Progenitor cell of endocrine pancreas (in vitro differentiated cells): ENCODE measurements at regions not wholly inside any gene's neighbourhood (a gene's known extent, or its start where the extent isn't known, plus 50 kb on each side); places are given as distances from the start of the nearest gene placed in this dataset.
A peak's percentile ranks its signal among the peaks of the same experiment; 100 is the strongest.
"Not testable (repeated sequence)": the region's sequence is repeated elsewhere in the genome, so short reads cannot be mapped to it uniquely, and the experiment has no call there.

ENCODE experiments used
- DNase-seq: peaks from one replicate; pipeline ENCODE4 v3.0.0; 2021; ENCODE audit warnings: low spot score; ENCODE audit not compliant: unreplicated experiment
- H3K27ac Mint-ChIP-seq: 2 replicates; pipeline ENCODE4 v1.8.0; 2021; ENCODE audit warnings: mild to moderate bottlenecking, moderate library complexity, mixed read lengths
- H3K27me3 Mint-ChIP-seq: 2 replicates; pipeline ENCODE4 v1.8.0; 2021; ENCODE audit warnings: mixed read lengths
- H3K36me3 Mint-ChIP-seq: 2 replicates; pipeline ENCODE4 v1.8.0; 2022; ENCODE audit warnings: mixed read lengths; ENCODE audit not compliant: insufficient read depth
- H3K4me1 Mint-ChIP-seq: 2 replicates; pipeline ENCODE4 v1.8.0; 2021; ENCODE audit warnings: low read depth, mixed read lengths
- H3K4me3 Mint-ChIP-seq: 2 replicates; pipeline ENCODE4 v1.8.0; 2021; ENCODE audit warnings: low read depth, mild to moderate bottlenecking, moderate library complexity, mixed read lengths
- H3K9me3 Mint-ChIP-seq: 2 replicates; pipeline ENCODE4 v1.8.0; 2021; ENCODE audit warnings: low read depth, mixed read lengths
- CTCF ChIP-seq: fragments of 200-600 bp; sonication (generic); IDR thresholded peaks from one replicate; pipeline ENCODE4 v1.5.0; 2021; ENCODE audit warnings: antibody characterized with exemption, mild to moderate bottlenecking; ENCODE audit not compliant: unreplicated experiment

DNA sequence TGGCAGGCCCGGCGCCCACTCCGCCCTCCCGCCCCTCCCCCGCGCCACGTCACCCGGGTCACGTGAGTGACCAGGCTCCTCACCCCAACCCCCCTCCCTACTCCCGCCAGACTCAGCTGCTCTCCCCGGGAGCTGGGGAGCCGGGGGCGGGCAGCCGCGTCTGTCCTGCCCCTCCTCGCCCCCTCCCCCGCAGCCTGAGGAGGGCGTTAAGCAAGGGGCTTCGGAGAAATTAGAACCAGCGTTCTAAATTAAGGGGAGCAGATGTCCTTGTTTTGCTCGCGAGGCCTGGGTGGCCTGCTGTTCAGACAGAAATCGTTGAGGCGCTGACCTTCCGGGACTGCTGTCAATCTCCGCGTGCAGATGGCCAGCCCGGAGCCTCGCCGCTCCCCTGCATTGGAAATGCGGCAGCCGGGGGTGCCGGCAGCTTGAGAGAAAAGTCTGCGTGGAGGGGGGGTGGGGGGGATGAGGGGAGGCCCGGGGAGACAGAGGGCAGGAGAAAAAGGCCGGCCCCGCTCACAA is 102.2 kb upstream of the ZNF438 start:
- peak; percentile 53 for DNase-seq
- Mint-ChIP-seq H3K4me3 (peak overlapping the region; percentile 66), H3K4me1 (peaks cover 13% of the 10 kb centered on the region), H3K36me3 (no peaks in the 10 kb centered on the region), H3K27ac (peak overlapping the region; percentile 94), H3K9me3 (no peaks in the 10 kb centered on the region), H3K27me3 (peaks cover 3% of the 10 kb centered on the region)
- TF ChIP-seq CTCF, result no peak

- H3K27me3 Mint-ChIP-seq, result peaks cover 3% of the 10 kb centered on the region
- no peaks in the 10 kb centered on the region for H3K9me3 Mint-ChIP-seq
Measured at GRCh38 chr10:31134311-31134952, 102.8 kb upstream of the ZNF438 start.

GRCh38 chr10:31135171-31135570 is 103.5 kb upstream of the ZNF438 start:
- Mint-ChIP-seq H3K27me3 (peaks cover 3% of the 10 kb centered on the region), H3K9me3 (no peaks in the 10 kb centered on the region), H3K4me3 (peak overlapping the region; percentile 75), H3K4me1 (peaks cover 13% of the 10 kb centered on the region), H3K36me3 (no peaks in the 10 kb centered on the region), H3K27ac (peak overlapping the region; percentile 99)
- DNase-seq, result no peak
- no peak for TF ChIP-seq CTCF

More at GRCh38 chr10:31134311-31134952, 102.8 kb upstream of the ZNF438 start:
- Mint-ChIP-seq H3K4me3 (peak overlapping the region; percentile 75), H3K27ac (peak overlapping the region; percentile 99), H3K4me1 (peaks cover 13% of the 10 kb centered on the region), H3K36me3 (no peaks in the 10 kb centered on the region)
- DNase-seq, result no peak
- TF ChIP-seq CTCF, result no peak

GRCh38 chr10:31135791-31136190 is 104.1 kb upstream of the ZNF438 start:
- DNase-seq, H3K4me3 Mint-ChIP-seq, H3K27me3 Mint-ChIP-seq, H3K36me3 Mint-ChIP-seq, H3K27ac Mint-ChIP-seq, H3K9me3 Mint-ChIP-seq: not testable (repeated sequence)
- H3K4me1 Mint-ChIP-seq, result peaks cover 13% of the 10 kb centered on the region

DNA sequence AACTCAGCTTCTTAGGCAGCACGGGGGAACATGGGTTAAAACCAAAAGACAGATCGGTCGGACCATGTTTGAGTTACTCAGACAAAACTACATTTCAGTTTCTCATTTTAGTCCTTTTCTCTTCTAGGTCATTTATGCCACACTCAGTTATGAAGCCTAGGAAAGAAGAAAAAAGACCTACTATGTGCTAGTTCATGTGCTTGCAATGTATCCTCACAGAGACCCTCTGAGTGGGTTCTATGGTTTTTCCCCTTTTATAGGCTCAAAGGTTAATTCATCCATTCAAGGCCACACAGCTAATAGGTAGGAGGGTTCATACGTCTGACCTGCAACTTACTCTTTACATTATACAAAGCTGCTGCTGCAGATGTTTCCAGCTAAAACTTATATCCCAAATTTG is 104.7 kb upstream of the ZNF438 start:
- TF ChIP-seq CTCF, result no peak
- Mint-ChIP-seq H3K36me3 (no peaks in the 10 kb centered on the region), H3K4me1 (peaks cover 13% of the 10 kb centered on the region), H3K27me3 (peaks cover 3% of the 10 kb centered on the region), H3K4me3 (peak overlapping the region; percentile 11), H3K27ac (no peak overlapping the region), H3K9me3 (no peaks in the 10 kb centered on the region)
- DNase-seq, result no peak
